SK-N-SH treated with all-trans-retinoic acid at 6 μM for 48 hours (cell line): ENCODE measurements at regions not wholly inside any gene's neighbourhood (a gene's known extent, or its start where the extent isn't known, plus 50 kb on each side); places are given as distances from the start of the nearest gene placed in this dataset.

ENCODE experiments used
- ATAC-seq: fragments of 200-7000 bp; cut with Tn5 transposase; 3 replicates; pipeline ENCODE4 v1.9.1; 2020; ENCODE audit warnings: mild to moderate bottlenecking, moderate library complexity
- ARNTL ChIP-seq: fragments of 450-650 bp; formaldehyde crosslinking; IDR thresholded peaks from 2 replicates; pipeline ENCODE4 v1.5.0; 2020; ENCODE audit warnings: low read depth, mild to moderate bottlenecking, moderate library complexity, borderline replicate concordance
- BACH2 ChIP-seq: fragments of 250-450 bp; sonication (Bioruptor Pico); IDR thresholded peaks from 2 replicates; pipeline ENCODE4 v1.9.0; 2021; ENCODE audit warnings: mild to moderate bottlenecking, borderline replicate concordance
- CSDC2 ChIP-seq: fragments of 250-450 bp; sonication (Bioruptor Pico); IDR thresholded peaks from 2 replicates; pipeline ENCODE4 v1.5.0; 2020; ENCODE audit warnings: mild to moderate bottlenecking, moderate library complexity
- ESRRG ChIP-seq: fragments of 250-450 bp; sonication (Bioruptor Pico); IDR thresholded peaks from 2 replicates; pipeline ENCODE4 v1.6.1; 2021; ENCODE audit warnings: mild to moderate bottlenecking
- GLIS3 ChIP-seq: fragments of 250-450 bp; sonication (Bioruptor Pico); IDR thresholded peaks from 2 replicates; pipeline ENCODE4 v1.5.0; 2020; ENCODE audit warnings: mild to moderate bottlenecking, moderate library complexity
- ISL1 ChIP-seq: fragments of 250-450 bp; sonication (Bioruptor Pico); IDR thresholded peaks from 2 replicates; pipeline ENCODE4 v2.1.2; 2022; ENCODE audit warnings: mild to moderate bottlenecking, moderate library complexity
- OSR1 ChIP-seq: fragments of 250-450 bp; sonication (Bioruptor Pico); IDR thresholded peaks from 2 replicates; pipeline ENCODE4 v1.8.0; 2022; ENCODE audit warnings: moderate library complexity, mild to moderate bottlenecking, inconsistent platforms
- PPARA ChIP-seq: fragments of 250-450 bp; sonication (Bioruptor Pico); IDR thresholded peaks from 2 replicates; pipeline ENCODE4 v1.5.0; 2020; ENCODE audit warnings: mild to moderate bottlenecking, borderline replicate concordance
- RARB ChIP-seq: fragments of 250-450 bp; sonication (Bioruptor Pico); IDR thresholded peaks from 2 replicates; pipeline ENCODE4 v1.8.0; 2021; ENCODE audit warnings: mild to moderate bottlenecking, moderate library complexity
- SNAI2 ChIP-seq: fragments of 250-450 bp; sonication (Bioruptor Pico); IDR thresholded peaks from 2 replicates; pipeline ENCODE4 v1.5.0; 2020; ENCODE audit warnings: mild to moderate bottlenecking, moderate library complexity
- TCF4 ChIP-seq: fragments of 250-450 bp; sonication (Bioruptor Pico); IDR thresholded peaks from 2 replicates; pipeline ENCODE4 v1.8.0; 2021; ENCODE audit warnings: mild to moderate bottlenecking, moderate library complexity, borderline replicate concordance
- TOX ChIP-seq: fragments of 250-450 bp; sonication (Bioruptor Pico); IDR thresholded peaks from 2 replicates; pipeline ENCODE4 v1.8.0; 2021; ENCODE audit warnings: mild to moderate bottlenecking, moderate library complexity, borderline replicate concordance
- ZFP3 ChIP-seq: fragments of 250-450 bp; sonication (Bioruptor Pico); IDR thresholded peaks from 2 replicates; pipeline ENCODE4 v1.5.0; 2020; ENCODE audit warnings: mild to moderate bottlenecking, moderate library complexity
- ZFP30 ChIP-seq: fragments of 450-650 bp; formaldehyde crosslinking; IDR thresholded peaks from 2 replicates; pipeline ENCODE4 v1.5.0; 2022; ENCODE audit warnings: mild to moderate bottlenecking, moderate library complexity
- ZNF565 ChIP-seq: fragments of 450-650 bp; formaldehyde crosslinking; conservative IDR thresholded peaks from 2 replicates; pipeline ENCODE4 v1.5.0; 2020; ENCODE audit warnings: low read depth, mild to moderate bottlenecking, moderate library complexity
- ZNF8 ChIP-seq: fragments of 450-650 bp; formaldehyde crosslinking; IDR thresholded peaks from 2 replicates; pipeline ENCODE4 v1.5.0; 2020; ENCODE audit warnings: mild to moderate bottlenecking, moderate library complexity
- TF ChIP-seq, protein P1 (sequence below): fragments of 250-450 bp; sonication (Bioruptor Pico); IDR thresholded peaks from 2 replicates; pipeline ENCODE4 v1.5.1; 2020; ENCODE audit warnings: low read depth, mild to moderate bottlenecking, moderate library complexity
- TF ChIP-seq, protein P2 (sequence below): fragments of 250-450 bp; sonication (Bioruptor Pico); IDR thresholded peaks from 2 replicates; pipeline ENCODE4 v1.8.0; 2020; ENCODE audit warnings: mild to moderate bottlenecking, moderate library complexity, borderline replicate concordance
- TF ChIP-seq, protein P3 (sequence below): fragments of 250-450 bp; sonication (Bioruptor Pico); IDR thresholded peaks from 2 replicates; pipeline ENCODE4 v1.5.1; 2021; ENCODE audit warnings: mild to moderate bottlenecking, moderate library complexity
- TF ChIP-seq, protein P4 (sequence below): fragments of 250-450 bp; sonication (Bioruptor Pico); IDR thresholded peaks from 2 replicates; pipeline ENCODE4 v1.5.0; 2020; ENCODE audit warnings: mild to moderate bottlenecking, moderate library complexity
- TF ChIP-seq, protein P5 (sequence below): fragments of 250-450 bp; sonication (Bioruptor Pico); IDR thresholded peaks from 2 replicates; pipeline ENCODE4 v1.8.0; 2021; ENCODE audit warnings: low read depth, mild to moderate bottlenecking, moderate library complexity, borderline replicate concordance

- ATAC-seq: peak; percentile 47; the same call in 2 of the 3 replicates
- TF ChIP-seq ISL1 (CRISPR knock-in tag) (peak; percentile 61), ZFP3 (CRISPR knock-in tag) (no peak)
Observed at GRCh38 chr18:10234912-10235660, 219.3 kb upstream of the APCDD1 start.

DNA sequence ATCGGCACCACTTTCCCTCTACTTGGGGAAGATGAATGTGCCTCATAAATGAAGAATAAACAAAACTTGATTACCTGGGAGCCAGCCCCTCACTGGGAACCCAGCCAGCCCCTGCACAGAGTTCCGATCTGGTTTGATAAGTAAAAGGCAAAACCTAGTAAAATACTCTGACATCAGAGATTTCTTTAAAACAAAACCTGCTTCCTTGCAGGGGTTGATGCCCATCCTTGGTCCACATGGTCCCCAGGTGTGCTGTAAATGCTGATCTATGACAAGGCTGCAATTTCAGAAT, 218.8 kb upstream of the APCDD1 start:
- TF ChIP-seq ISL1 (CRISPR knock-in tag): 0 out of 2 replicates have a peak, but pooled peaks have one; percentile 8
- TF ChIP-seq, protein P1, sequence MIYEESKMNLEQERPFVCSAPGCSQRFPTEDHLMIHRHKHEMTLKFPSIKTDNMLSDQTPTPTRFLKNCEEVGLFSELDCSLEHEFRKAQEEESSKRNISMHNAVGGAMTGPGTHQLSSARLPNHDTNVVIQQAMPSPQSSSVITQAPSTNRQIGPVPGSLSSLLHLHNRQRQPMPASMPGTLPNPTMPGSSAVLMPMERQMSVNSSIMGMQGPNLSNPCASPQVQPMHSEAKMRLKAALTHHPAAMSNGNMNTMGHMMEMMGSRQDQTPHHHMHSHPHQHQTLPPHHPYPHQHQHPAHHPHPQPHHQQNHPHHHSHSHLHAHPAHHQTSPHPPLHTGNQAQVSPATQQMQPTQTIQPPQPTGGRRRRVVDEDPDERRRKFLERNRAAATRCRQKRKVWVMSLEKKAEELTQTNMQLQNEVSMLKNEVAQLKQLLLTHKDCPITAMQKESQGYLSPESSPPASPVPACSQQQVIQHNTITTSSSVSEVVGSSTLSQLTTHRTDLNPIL (CRISPR knock-in tag): no peak
- TF ChIP-seq GLIS3 (CRISPR knock-in tag): no peak
- TF ChIP-seq CSDC2 (CRISPR knock-in tag): no peak
- no peak for TF ChIP-seq ZFP30 (CRISPR knock-in tag)

GRCh38 chr18:10239103-10239502, 215.3 kb upstream of the APCDD1 start:
- TF ChIP-seq CSDC2 (CRISPR knock-in tag) (no peak), ZNF565 (CRISPR knock-in tag) (no peak), BACH2 (no peak), SNAI2 (CRISPR knock-in tag) (no peak), ZFP30 (CRISPR knock-in tag) (no peak), TCF4 (no peak), OSR1 (CRISPR knock-in tag) (no peak), ZFP3 (CRISPR knock-in tag) (no peak), PPARA (CRISPR knock-in tag) (no peak), ARNTL (CRISPR knock-in tag) (no peak), GLIS3 (CRISPR knock-in tag) (no peak), ISL1 (CRISPR knock-in tag) (no peak), TOX (CRISPR knock-in tag) (no peak)
- TF ChIP-seq, protein P2, sequence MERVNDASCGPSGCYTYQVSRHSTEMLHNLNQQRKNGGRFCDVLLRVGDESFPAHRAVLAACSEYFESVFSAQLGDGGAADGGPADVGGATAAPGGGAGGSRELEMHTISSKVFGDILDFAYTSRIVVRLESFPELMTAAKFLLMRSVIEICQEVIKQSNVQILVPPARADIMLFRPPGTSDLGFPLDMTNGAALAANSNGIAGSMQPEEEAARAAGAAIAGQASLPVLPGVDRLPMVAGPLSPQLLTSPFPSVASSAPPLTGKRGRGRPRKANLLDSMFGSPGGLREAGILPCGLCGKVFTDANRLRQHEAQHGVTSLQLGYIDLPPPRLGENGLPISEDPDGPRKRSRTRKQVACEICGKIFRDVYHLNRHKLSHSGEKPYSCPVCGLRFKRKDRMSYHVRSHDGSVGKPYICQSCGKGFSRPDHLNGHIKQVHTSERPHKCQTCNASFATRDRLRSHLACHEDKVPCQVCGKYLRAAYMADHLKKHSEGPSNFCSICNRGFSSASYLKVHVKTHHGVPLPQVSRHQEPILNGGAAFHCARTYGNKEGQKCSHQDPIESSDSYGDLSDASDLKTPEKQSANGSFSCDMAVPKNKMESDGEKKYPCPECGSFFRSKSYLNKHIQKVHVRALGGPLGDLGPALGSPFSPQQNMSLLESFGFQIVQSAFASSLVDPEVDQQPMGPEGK (CRISPR knock-in tag): no peak
- TF ChIP-seq, protein P3, sequence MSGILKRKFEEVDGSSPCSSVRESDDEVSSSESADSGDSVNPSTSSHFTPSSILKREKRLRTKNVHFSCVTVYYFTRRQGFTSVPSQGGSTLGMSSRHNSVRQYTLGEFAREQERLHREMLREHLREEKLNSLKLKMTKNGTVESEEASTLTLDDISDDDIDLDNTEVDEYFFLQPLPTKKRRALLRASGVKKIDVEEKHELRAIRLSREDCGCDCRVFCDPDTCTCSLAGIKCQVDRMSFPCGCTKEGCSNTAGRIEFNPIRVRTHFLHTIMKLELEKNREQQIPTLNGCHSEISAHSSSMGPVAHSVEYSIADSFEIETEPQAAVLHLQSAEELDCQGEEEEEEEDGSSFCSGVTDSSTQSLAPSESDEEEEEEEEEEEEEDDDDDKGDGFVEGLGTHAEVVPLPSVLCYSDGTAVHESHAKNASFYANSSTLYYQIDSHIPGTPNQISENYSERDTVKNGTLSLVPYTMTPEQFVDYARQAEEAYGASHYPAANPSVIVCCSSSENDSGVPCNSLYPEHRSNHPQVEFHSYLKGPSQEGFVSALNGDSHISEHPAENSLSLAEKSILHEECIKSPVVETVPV (CRISPR knock-in tag): no peak
- TF ChIP-seq, protein P1 (CRISPR knock-in tag): no peak
- TF ChIP-seq, protein P4, sequence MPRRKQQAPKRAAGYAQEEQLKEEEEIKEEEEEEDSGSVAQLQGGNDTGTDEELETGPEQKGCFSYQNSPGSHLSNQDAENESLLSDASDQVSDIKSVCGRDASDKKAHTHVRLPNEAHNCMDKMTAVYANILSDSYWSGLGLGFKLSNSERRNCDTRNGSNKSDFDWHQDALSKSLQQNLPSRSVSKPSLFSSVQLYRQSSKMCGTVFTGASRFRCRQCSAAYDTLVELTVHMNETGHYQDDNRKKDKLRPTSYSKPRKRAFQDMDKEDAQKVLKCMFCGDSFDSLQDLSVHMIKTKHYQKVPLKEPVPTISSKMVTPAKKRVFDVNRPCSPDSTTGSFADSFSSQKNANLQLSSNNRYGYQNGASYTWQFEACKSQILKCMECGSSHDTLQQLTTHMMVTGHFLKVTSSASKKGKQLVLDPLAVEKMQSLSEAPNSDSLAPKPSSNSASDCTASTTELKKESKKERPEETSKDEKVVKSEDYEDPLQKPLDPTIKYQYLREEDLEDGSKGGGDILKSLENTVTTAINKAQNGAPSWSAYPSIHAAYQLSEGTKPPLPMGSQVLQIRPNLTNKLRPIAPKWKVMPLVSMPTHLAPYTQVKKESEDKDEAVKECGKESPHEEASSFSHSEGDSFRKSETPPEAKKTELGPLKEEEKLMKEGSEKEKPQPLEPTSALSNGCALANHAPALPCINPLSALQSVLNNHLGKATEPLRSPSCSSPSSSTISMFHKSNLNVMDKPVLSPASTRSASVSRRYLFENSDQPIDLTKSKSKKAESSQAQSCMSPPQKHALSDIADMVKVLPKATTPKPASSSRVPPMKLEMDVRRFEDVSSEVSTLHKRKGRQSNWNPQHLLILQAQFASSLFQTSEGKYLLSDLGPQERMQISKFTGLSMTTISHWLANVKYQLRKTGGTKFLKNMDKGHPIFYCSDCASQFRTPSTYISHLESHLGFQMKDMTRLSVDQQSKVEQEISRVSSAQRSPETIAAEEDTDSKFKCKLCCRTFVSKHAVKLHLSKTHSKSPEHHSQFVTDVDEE: no peak
- no peak for ATAC-seq

More for the DNA sequence above, 218.8 kb upstream of the APCDD1 start:
- no peak for ATAC-seq

DNA sequence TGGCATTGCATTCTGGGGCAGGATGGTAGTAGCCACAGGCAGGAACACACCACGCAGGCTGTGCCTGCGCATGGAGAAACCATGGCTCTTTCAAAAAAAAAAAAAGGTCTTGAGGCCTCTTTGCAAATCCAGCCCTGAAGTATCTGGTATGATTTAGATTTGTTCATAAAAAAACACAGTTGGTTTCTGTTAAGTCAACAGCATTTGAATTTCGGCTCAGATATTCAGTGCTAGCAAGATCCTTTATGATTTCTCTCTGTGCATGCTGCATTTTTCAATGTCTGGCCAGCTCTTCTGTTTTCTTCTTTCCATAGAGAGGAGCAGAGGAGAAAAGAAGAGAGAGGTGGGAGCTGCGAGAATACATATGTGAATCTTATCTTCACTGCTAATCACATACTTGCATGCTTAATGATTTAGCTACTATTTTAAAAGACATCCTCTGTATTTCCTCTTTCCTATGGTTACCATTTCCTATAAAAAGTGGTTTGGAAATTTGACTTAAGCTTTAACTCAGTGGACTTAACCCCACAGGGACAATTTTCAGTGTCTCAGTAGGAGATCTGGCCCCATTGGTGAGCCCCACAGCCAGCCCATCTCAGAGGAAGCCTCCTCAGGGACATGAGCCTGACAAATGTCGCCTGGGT, 214.3 kb upstream of the APCDD1 start:
- no peak for ATAC-seq
- TF ChIP-seq RARB (no peak), ZNF8 (no peak), ESRRG (CRISPR knock-in tag) (no peak), OSR1 (CRISPR knock-in tag) (no peak), TOX (CRISPR knock-in tag) (no peak)
- TF ChIP-seq, protein P4: no peak
- TF ChIP-seq, protein P5, sequence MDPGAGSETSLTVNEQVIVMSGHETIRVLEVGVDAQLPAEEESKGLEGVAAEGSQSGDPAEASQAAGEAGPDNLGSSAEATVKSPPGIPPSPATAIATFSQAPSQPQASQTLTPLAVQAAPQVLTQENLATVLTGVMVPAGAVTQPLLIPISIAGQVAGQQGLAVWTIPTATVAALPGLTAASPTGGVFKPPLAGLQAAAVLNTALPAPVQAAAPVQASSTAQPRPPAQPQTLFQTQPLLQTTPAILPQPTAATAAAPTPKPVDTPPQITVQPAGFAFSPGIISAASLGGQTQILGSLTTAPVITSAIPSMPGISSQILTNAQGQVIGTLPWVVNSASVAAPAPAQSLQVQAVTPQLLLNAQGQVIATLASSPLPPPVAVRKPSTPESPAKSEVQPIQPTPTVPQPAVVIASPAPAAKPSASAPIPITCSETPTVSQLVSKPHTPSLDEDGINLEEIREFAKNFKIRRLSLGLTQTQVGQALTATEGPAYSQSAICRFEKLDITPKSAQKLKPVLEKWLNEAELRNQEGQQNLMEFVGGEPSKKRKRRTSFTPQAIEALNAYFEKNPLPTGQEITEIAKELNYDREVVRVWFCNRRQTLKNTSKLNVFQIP (CRISPR knock-in tag): no peak
